Occipital lobe (tissue), 1 donor: ENCODE measurements at regions not wholly inside any gene's neighbourhood (a gene's known extent, or its start where the extent isn't known, plus 50 kb on each side); places are given as distances from the start of the nearest gene placed in this dataset.

Experiments
- DNase-seq: peaks from one replicate; lab custom pipeline; 2025; lab: John Stamatoyannopoulos, UW

DNA sequence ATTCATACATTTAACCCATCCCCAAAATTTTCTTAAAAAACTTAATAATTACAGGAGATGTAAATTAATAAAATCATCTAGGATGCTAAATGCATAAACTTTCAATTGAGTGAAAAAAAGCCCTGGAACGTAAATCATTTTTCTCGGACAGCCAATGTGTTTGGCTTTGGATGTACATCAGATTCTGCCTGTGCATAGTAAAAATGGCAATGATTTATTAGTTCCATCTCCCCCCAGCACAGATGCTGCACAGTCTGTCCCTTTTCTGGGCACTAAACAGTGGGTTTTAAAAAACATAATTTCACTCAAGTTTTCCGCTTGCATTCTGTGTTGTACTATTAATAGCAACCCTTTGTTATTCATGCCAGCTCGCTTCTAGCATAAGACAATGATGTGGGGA is 147.7 kb downstream of the TM9SF2 start:
- no peak for DNase-seq

DNA sequence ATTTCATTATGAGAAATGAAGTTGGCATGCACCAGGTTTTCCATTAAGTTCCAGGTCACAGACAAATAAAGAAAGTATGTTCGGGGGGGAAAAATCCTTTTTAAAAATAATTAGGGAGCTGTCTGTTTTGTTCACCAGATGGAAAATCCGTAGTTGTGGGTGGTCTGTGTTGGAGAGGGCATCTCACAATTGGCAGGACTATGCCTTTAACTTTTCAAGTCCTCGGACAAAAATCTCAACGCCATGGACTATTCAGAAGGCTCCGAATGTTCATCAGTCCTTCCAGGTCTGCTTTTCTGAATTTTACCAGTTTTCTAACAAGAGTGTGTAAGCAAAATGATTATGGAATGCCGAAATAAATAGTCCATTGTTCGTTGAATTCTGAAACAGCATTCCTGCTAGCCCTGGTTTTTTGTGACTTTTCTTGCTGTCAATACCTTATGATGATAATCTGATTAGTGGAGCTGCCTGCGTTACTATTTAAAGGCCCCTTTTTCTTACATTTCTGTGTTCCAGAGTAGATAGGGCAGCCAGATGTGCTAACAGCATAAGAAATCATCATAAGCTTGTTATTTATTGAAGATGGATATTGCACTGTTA is 146.9 kb downstream of the TM9SF2 start:
- DNase-seq: no peak

GRCh38 chr13:99647596-99647985 is 146.3 kb downstream of the TM9SF2 start:
- no peak for DNase-seq

DNA sequence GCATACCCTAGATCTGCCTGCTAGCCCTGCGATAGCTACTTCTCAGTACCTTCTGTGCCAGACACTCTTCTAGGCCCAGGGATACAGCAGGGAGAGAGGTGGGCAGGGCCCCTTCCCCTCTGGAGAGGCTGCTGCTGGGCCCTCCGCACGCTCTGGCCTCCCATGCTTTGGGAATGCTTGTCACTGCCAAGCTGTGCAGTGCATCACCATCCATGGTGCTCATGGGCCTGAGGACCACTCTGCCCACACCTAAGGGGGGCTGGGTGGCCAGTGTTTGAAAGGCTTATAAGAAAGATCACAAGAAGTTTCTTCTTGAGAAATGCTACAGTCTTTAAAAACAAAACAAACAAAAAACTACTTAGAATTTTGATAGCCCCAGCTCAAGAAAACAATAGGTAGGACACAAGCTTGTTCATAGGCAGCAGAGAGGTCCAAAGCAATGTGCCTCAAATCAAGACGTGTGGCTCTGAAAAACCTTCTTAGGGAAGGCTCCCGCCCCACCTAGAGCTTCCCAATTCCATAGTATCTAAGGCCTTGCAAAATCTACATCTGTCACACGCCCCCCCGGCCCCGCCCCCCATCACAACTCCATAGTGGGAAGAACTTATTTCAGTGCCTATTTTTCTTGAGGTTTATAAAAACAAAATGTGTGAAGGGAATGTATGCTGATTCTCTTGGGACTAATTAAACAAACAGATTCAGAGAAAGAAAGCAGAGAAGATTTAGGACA is 145.8 kb downstream of the TM9SF2 start:
- no peak for DNase-seq

- DNase-seq: no peak
These were observed 141.6 kb downstream of the TM9SF2 start for GRCh38 chr13:99642841-99643240.

- no peak for DNase-seq
These were observed 140.7 kb downstream of the TM9SF2 start for GRCh38 chr13:99642006-99642405.

DNA sequence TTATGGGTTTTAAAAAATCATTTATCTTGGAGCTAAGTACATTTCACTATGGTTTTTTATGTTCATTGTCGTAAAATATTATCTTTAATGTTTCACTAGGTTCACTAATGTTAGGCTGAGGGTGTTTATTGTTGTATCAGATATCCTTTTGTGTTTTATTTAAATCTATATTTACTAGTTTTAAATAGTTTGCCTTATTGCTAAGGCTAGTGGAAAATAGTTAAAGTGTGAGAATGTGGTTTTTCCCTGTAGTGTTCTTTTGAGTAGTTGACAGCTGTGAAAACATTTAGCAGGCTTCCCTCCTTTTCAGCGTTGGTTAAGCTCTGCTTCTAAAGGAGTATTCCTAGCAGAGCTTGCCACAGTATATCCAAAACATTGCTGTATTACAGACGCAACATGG is 139.0 kb downstream of the TM9SF2 start:
- no peak for DNase-seq

DNA sequence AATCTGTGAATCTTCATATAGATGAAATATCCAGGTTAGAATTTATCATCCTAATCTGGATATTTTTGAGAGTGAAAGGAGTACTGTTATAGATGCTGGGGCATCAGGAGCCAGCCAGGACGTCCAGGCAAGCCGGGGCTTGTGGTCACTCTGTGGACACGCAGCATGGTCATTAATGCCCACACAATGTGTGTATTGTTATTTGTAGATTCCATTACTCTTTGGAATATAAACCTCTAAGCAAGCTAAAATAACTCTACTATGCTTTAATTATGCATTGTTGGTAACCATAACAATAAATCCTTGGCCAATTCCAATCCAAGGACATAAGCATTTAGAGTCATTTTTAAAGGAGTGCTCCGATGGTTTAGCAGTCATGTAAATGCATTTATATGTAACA is 137.9 kb downstream of the TM9SF2 start:
- DNase-seq: no peak

DNA sequence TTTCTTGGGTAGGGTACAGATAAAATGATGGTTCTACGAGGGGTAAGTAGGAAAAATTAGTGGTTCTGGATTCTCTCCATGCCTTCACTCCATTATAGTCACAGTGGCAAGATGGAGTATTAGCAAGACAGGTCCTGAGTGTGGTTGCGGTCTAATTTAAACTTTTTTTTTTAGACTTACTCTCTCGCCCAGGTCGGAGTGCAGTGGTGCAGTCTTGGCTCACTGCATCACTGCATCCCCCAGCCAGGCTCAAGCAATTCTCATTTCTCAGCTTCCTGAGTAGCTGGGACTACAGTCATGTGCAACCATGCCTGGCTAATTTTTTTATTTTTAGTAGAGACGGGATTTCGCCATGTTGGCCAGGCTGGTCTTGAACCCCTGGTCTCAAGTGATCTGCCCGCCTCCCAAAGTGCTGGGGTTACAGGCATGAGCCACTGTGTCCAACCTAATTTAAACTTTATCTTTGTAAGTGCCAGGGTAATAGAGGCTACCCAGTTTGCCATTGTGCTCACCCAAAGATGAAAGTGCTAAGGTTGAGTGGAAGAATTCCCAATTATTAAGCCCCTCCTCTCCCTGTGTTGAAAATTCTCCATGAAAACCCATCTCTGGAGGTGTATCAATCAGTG is 135.6 kb downstream of the TM9SF2 start:
- DNase-seq: no peak

- no peak for DNase-seq
These were observed 135.0 kb downstream of the TM9SF2 start for GRCh38 chr13:99636306-99636705.

DNA sequence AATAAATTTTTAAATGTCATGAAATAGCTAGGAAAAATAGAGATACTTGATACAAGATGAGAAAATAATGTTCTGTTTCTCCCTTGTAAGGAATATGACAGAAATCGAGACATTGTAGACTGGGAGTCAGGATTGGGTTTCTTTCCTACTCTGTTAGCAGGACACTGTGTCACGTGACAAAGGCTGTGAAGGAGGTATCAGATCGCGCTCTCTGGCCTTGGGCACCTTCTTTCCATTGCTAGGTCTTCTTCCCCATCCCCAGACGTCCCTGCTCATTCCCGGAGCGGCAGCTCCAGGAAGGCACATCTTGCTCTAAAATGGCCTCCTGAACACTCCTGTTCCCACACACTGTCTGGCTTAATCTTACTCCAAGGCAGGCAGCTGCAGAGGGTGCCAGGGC is 133.4 kb downstream of the TM9SF2 start:
- DNase-seq: no peak

DNA sequence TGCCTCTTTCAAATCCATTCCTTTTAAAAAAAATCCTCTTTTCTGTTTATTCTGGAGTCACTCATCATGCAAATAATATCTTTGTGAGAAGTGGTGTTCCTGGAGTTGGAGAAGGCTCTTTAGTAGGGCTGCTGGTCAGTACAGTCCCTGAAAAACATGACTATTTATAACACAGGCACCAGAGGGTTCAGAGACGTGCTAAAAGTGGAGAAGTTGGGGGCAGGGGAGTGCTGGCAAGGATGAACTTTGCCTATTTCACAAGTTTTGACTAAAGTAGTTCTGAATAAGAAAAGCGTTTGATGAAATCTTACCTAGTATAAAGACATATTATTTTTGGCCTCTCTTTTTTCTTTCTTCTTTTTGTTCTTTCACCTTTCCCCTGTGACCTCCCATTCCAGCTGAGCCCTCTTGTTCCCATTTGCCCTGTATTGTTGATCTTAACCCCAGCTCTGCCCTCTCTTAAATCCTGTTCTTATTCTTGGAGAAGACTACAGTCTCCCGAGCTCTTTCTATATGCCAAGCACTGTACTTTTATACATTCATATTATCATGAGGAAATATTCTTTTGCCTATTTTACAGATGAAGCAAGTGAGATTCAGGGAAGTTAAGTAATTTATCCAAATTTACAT is 129.1 kb downstream of the TM9SF2 start:
- DNase-seq: no peak

DNA sequence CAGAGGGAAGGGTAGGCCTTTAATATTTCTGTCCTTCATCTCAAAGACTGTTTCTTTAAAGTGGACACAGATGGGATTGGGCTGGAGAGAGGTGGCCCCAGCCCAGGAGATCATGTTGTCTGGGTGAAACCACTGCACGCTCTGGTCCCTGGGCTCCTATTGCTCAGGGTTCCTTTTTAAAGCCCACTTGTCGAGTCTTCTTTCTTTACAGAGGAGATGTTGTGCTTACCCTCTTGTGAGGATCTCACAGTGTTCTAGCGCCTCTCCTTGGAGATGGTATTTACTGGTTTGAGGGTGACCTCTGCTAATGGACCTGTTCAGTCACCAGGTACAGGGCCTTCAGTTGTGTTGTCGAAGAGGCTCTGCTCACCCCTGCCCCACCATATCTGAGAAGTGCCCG is 128.4 kb downstream of the TM9SF2 start:
- no peak for DNase-seq

DNA sequence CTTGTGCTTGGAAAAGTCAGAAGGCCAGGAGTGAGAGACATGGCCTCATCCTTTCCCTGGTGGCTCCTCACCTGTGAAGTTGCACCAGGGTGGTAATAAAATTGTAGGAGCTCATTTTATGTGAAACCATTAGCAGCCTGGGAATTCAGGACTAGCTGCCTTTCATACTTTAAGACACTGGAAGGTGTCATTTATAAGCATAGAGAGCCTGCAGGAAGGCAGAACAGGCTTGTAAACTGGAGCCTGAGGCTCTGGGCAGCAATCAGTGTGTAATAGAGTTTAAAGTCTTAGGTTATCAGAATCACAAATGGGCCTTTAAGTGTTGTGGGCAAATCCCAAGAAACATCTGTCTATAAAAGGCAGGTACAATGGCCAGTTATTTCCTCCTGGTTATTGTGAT is 127.2 kb downstream of the TM9SF2 start:
- DNase-seq: no peak

GRCh38 chr13:99626461-99627082 is 125.3 kb downstream of the TM9SF2 start:
- DNase-seq: no peak

DNA sequence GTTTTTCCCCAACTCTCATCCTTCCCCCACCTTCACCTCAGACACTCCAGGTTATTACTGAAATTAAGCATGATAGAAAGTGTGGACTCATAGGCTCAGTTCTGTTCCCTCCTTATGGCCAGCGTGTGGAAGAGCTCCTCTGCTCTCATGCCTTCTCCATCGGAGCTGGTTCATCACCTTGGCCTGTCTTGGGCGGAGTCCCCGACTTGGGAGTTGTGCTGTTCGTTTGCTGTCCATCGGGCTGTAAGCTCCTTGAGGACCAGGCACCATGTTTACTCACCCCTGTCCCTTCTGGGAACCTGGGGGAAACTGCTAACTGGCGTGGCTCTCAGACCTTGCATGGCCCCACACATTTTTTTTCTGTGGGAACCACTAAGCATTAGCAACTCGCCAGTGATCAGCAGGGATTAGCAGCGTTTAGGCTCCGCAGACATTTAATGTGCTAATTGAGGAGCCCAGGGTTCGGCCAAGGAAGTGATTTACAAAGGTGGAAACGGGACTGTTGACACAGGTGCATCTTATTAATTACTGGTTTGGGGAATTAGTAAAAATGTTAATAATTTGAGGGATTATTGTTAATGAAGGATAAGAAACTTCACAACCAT is 123.8 kb downstream of the TM9SF2 start:
- no peak for DNase-seq

GRCh38 chr13:99620806-99621205 is 119.5 kb downstream of the TM9SF2 start:
- DNase-seq: no peak

- no peak for DNase-seq
These were observed 117.9 kb downstream of the TM9SF2 start for GRCh38 chr13:99619207-99619606.

DNA sequence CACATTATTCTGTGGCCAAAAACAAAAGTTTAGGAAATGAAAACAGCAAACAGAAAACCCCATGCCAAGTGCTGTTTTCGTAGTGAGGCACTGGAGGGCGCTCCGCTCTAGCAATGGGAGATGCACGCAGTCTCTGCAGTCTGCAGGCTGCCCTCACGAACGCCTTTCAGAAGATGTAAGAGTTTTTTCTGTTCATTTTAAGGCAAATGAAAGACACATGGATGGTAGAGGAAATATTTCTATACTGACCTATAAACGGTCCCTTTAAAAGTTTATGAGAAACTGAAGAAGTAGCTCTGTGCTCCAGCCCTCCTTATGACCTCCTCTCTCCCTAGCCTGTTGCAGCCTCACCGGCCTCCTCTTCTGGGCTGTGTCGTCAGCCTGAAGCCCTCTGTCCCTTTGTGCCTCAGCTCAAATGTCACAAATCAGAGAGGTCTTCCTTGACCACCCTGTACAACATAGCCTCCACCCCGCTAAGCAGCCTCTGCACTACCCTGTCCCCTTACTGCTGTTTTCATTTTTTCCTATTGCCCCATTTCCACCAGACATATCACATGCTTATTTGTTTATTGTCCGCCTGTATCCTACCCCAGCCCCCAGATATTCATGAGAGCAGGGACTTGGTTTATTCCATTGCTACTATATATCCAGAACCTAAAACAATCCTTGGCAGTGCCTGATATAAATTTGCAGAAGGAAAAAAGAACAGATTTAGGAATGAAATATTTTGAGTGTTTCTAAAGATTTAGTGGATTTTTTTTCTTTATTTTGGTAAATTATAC is 116.4 kb downstream of the TM9SF2 start:
- no peak for DNase-seq

DNA sequence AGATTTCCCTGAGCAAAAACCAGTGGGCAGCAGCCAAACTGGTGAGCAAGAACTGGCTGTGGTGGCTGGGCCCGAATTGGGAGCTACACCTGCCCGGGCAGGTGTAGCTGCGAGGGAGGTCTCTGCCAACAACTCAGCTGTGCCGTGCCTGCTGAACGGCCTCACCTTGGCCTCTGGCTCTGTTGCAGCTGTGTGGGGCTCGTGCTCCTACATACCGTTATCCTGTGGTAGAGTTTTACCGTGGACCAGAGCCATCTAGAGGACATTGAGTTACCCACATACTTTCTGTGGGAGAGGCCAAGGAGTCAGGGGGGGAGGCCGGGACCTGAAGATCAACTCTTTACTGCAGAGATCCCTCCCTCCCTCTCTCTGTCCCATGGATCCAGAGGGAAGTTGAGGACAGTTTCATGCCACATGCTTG is 113.2 kb downstream of the TM9SF2 start:
- no peak for DNase-seq
